Astrocyte of the cerebellum (primary cell): ENCODE measurements at regions not wholly inside any gene's neighbourhood (a gene's known extent, or its start where the extent isn't known, plus 50 kb on each side); places are given as distances from the start of the nearest gene placed in this dataset.

ENCODE experiments used
- DNase-seq: peaks from one replicate; pipeline ENCODE4 v3.0.0-alpha.2; 2011; ENCODE audit warnings: low read depth
- H3K4me3 ChIP-seq: 2 replicates; pipeline ENCODE4 v1.5.1; 2011; ENCODE audit warnings: mild to moderate bottlenecking, low read depth, low read length, moderate library complexity
- in situ Hi-C: cut with HindIII; loops from 2 replicates; pipeline ENCODE4 v1.10.0; 2017; ENCODE audit warnings: low sequenced_read_pairs
- TF ChIP-seq, protein P1 (sequence below): IDR thresholded peaks from 2 replicates; pipeline ENCODE4 v1.5.1; 2012; ENCODE audit warnings: low read length, low read depth, moderate library complexity, mild to moderate bottlenecking; ENCODE audit errors: missing control alignments

DNA sequence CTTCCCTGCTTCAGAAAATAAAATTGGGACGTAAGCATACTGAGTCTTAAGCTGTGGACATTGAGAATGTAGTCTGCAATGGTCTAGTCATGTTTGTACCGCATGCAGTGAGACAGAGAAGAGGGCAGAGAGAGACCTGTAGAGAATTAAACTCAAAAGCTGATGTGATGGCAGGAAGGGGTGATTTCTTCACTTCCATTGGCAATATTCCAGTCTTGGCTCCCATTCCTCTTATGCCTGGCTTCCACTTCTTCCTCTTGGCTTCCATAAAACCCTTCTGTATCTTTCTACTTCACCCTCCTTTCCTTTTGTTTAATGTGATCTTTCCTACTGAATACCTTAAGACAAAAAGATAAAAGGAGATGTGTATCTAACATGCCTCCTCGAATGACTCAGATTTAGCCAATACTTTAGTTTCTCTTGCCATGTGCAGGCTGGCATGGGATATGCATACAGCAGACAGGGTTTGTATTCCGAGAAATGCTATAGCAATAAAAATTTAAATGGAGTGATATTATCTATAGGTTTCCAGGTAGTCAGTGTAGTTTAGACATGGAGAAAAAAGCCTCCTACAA, 423.1 kb upstream of the DYNLRB2 start:
- DNase-seq = no peak
- in situ Hi-C loops = no loop called here
- TF ChIP-seq, protein P1, sequence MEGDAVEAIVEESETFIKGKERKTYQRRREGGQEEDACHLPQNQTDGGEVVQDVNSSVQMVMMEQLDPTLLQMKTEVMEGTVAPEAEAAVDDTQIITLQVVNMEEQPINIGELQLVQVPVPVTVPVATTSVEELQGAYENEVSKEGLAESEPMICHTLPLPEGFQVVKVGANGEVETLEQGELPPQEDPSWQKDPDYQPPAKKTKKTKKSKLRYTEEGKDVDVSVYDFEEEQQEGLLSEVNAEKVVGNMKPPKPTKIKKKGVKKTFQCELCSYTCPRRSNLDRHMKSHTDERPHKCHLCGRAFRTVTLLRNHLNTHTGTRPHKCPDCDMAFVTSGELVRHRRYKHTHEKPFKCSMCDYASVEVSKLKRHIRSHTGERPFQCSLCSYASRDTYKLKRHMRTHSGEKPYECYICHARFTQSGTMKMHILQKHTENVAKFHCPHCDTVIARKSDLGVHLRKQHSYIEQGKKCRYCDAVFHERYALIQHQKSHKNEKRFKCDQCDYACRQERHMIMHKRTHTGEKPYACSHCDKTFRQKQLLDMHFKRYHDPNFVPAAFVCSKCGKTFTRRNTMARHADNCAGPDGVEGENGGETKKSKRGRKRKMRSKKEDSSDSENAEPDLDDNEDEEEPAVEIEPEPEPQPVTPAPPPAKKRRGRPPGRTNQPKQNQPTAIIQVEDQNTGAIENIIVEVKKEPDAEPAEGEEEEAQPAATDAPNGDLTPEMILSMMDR = no peak
- no peak overlapping the region for H3K4me3 ChIP-seq

DNA sequence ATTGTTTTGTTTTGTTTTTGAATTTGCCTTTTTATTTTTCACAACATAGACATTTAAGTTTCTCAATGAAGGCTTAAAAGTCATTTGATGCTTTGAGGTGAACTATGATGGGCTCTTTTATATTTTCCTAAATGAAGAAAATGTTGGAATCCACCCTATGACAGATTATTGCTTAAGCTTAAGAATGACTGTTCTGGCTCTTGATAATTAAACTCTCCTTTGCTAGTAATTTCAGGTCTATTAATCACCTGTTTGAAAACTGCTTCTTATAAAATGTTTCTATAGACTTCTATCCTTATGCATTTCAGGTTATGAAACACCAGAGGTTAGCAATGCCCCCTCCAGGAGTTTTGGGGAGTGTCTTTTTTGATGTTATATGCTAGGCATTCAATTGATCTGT, 424.1 kb upstream of the DYNLRB2 start:
- no peak overlapping the region for H3K4me3 ChIP-seq
- in situ Hi-C loops = no loop called here
- DNase-seq = no peak
- TF ChIP-seq, protein P1 = no peak

DNA sequence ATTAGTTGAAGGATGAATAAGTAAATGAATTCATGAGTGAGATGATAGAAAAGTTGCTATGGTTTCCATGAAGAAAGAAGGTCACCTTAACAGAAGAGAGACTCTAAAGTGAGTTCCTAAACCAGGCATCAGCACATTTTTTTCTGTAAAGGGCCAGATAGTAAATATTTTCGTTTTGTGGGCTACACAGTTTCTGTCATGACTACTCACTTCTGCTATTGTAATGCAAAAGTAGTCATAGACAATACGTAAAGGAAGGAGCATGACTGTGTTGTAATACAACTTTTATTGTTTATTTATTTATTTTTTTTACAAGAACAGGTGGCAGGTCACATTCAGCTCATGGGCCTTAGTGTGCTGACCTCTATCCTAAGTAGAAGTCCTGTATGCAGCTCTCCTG, 426.1 kb upstream of the DYNLRB2 start:
- in situ Hi-C loops = no loop called here
- DNase-seq = no peak
- TF ChIP-seq, protein P1 = no peak
- no peak overlapping the region for H3K4me3 ChIP-seq

DNA sequence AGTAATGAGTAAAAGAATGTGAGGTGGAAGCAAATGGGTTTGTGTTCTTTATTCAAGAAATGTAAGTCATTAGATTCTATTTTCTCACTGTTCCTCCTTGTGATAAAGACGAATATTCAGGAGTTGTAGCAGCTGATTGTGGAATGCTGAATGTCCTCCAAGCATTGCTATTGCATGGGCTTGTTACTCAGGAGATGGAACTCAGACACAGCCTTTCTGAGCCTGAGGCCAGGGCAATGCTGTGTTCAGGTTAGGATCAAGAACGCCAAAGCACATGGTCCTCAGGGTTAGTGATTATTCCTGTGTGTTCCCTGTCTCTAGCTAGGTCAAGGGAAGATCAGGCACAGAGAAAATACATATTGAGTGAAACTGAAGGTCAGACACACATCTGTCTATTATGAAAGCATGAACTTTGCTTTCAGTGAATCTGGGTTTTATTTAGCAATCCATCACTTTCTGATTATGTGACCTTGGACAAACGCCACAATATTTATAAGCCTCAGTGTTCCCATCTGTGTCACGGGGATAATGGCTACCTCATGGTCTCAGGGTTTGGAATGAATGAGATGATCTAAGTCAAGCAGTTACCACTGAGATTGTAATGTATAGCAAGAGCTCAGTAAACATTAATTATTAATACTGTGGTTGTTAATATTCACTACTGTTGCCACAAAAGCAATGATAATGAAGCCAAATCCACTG, 426.8 kb upstream of the DYNLRB2 start:
- H3K4me3 ChIP-seq = no peak overlapping the region
- DNase-seq = no peak
- in situ Hi-C loops = no loop called here
- TF ChIP-seq, protein P1 = no peak

DNA sequence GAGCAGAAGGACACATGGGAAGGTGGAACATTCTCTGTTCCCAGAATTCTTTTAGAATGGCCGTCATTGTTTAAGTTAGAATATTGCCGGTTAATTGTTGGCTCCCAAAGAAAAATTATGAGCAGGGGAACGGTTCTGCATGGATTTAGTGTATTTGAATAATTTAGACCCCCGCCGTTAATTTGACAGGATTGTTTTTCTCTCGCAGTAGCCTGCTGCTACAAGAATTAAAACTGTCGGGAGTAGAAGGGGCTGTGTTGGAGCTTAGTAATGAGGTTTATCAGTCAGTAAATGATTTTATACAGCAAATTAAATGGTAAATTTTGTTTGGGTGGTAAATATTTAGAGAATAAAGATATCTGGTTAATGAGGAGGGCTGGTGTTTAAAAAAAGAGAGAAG, 431.2 kb upstream of the DYNLRB2 start:
- no peak for DNase-seq
- TF ChIP-seq, protein P1 = no peak
- no peak overlapping the region for H3K4me3 ChIP-seq
- in situ Hi-C loops = no loop called here

DNA sequence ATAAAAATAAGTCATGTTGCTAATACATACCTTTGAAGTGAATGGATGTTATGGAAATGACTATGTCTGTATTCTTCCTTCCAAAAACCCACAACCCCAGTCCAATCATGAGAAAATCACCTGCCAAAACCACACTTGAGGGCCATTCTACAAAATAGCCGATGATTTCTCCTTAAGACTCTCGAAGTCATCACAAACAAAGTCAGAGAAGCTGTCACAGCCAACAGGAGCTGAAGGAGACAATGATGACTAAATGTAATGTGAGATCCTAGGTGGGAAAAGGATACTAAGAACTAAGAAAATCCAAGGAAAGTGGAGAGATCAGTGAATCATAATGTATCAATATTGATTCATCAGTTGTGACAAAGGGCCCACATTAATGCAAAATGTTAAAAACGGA, 432.9 kb upstream of the DYNLRB2 start:
- H3K4me3 ChIP-seq = no peak overlapping the region
- no peak for DNase-seq
- in situ Hi-C loops = no loop called here
- TF ChIP-seq, protein P1 = no peak
